OCI-LY1 (cell line): ENCODE measurements at regions not wholly inside any gene's neighbourhood (a gene's known extent, or its start where the extent isn't known, plus 50 kb on each side); places are given as distances from the start of the nearest gene placed in this dataset.

Source experiments
- H2AFZ ChIP-seq: fragments of 200-600 bp; sonication (generic), shearing (Covaris generic); 2 replicates; pipeline ENCODE4 v1.6.0; 2014; ENCODE audit warnings: antibody characterized with exemption, mild to moderate bottlenecking, low read length
- H3F3A ChIP-seq: fragments of 200-600 bp; sonication (generic), shearing (Covaris generic); 2 replicates; pipeline ENCODE4 v1.6.0; 2014; ENCODE audit warnings: mild to moderate bottlenecking, antibody characterized with exemption, low read length, moderate library complexity; ENCODE audit not compliant: insufficient read depth
- H3K27ac ChIP-seq: fragments of 200-600 bp; sonication (generic); 2 replicates; pipeline ENCODE4 v1.5.1; 2014; ENCODE audit warnings: low read length, mixed run types, mild to moderate bottlenecking, low read depth; ENCODE audit not compliant: poor library complexity, severe bottlenecking
- H3K27me3 ChIP-seq: fragments of 200-600 bp; sonication (generic); 2 replicates; pipeline ENCODE4 v1.6.0; 2014; ENCODE audit warnings: antibody characterized with exemption, mild to moderate bottlenecking, low read length, moderate library complexity; ENCODE audit not compliant: insufficient read depth
- H3K36me3 ChIP-seq: fragments of 200-600 bp; sonication (generic); 2 replicates; pipeline ENCODE4 v1.6.1; 2014; ENCODE audit warnings: mild to moderate bottlenecking, antibody characterized with exemption, low read length, moderate library complexity, mixed read lengths; ENCODE audit not compliant: insufficient read depth
- H3K4me1 ChIP-seq: fragments of 200-600 bp; sonication (generic); 2 replicates; pipeline ENCODE4 v1.5.1; 2014; ENCODE audit warnings: mild to moderate bottlenecking, low read length, moderate library complexity; ENCODE audit not compliant: insufficient read depth, severe bottlenecking
- H3K4me2 ChIP-seq: fragments of 200-600 bp; sonication (generic), shearing (Covaris generic); 2 replicates; pipeline ENCODE4 v1.6.1; 2014; ENCODE audit warnings: low read length
- H3K4me3 ChIP-seq: fragments of 200-600 bp; sonication (generic); 2 replicates; pipeline ENCODE4 v1.5.1; 2014; ENCODE audit warnings: low read length, low read depth, mild to moderate bottlenecking, mixed read lengths; ENCODE audit not compliant: poor library complexity, severe bottlenecking
- H3K79me2 ChIP-seq: fragments of 200-600 bp; shearing (Covaris generic); 2 replicates; pipeline ENCODE4 v1.6.1; 2016; ENCODE audit warnings: mixed run types, low read length, mixed read lengths; ENCODE audit not compliant: insufficient read depth
- H3K9ac ChIP-seq: fragments of 200-600 bp; sonication (generic), shearing (Covaris generic); 2 replicates; pipeline ENCODE4 v1.6.1; 2014; ENCODE audit warnings: mild to moderate bottlenecking, low read length, mixed read lengths
- H3K9me2 ChIP-seq: fragments of 200-600 bp; sonication (generic), shearing (Covaris generic); 2 replicates; pipeline ENCODE4 v1.6.1; 2014; ENCODE audit warnings: low read depth, mild to moderate bottlenecking, low read length, mixed read lengths
- H3K9me3 ChIP-seq: fragments of 200-600 bp; shearing (Covaris generic); 2 replicates; pipeline ENCODE4 v1.6.1; 2014; ENCODE audit warnings: low read length, mixed read lengths
- H4K20me1 ChIP-seq: fragments of 200-600 bp; sonication (generic), shearing (Covaris generic); 2 replicates; pipeline ENCODE4 v1.6.0; 2016; ENCODE audit warnings: mild to moderate bottlenecking, low read length; ENCODE audit not compliant: insufficient read depth
- EZH2 ChIP-seq: fragments of 200-600 bp; sonication (generic), shearing (Covaris generic); IDR thresholded peaks from 2 replicates; pipeline ENCODE4 v1.8.0; 2017; ENCODE audit warnings: borderline replicate concordance, mixed run types, mild to moderate bottlenecking, antibody characterized with exemption, low read length, moderate library complexity, mixed read lengths
- TF ChIP-seq, protein P1 (sequence below): fragments of 200-600 bp; sonication (generic), shearing (Covaris generic); IDR thresholded peaks from 2 replicates; pipeline ENCODE4 v1.5.1; 2017; ENCODE audit warnings: mild to moderate bottlenecking, antibody characterized with exemption, low read length, moderate library complexity, mixed read lengths

DNA sequence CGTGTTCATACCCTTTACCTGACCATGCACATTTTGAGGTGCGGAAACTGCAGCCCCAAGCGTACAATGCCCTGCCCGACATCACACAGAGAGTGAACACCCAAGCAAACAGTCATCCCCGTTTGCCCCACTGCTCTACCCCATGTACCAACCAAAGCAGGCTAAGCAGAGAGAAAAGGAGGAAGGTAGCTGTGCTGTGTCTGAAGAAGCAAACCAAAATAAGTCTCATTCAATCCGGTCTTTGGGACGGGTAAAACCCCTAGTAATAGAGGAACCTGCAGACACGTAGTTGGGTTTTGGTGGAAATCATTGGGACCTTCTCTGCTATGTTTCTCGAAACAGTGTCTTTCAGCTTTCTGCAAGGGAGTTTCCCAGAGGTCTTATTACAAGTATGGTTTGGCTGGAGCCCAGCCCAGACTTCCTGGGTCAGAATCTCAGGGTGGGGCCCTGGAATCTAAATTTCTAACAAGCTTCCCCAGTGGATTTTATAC, 164.6 kb upstream of the HES1 start:
- Histone ChIP-seq H3K4me2 (no peak overlapping the region), H4K20me1 (no peaks in the 10 kb centered on the region), H3K4me3 (no peak overlapping the region), H3K79me2 (no peaks in the 10 kb centered on the region), H3K9me2 (no peaks in the 10 kb centered on the region), H3K36me3 (no peaks in the 10 kb centered on the region), H3K4me1 (no peaks in the 10 kb centered on the region), H3K9me3 (no peaks in the 10 kb centered on the region), H3K27ac (no peak overlapping the region), H3K9ac (no peak overlapping the region), H3F3A (no peaks in the 10 kb centered on the region), H2AFZ (no peak overlapping the region), H3K27me3 (peaks cover 4% of the 10 kb centered on the region; the same call in 1 of the 2 replicates)
- TF ChIP-seq EZH2 = no peak
- TF ChIP-seq, protein P1, sequence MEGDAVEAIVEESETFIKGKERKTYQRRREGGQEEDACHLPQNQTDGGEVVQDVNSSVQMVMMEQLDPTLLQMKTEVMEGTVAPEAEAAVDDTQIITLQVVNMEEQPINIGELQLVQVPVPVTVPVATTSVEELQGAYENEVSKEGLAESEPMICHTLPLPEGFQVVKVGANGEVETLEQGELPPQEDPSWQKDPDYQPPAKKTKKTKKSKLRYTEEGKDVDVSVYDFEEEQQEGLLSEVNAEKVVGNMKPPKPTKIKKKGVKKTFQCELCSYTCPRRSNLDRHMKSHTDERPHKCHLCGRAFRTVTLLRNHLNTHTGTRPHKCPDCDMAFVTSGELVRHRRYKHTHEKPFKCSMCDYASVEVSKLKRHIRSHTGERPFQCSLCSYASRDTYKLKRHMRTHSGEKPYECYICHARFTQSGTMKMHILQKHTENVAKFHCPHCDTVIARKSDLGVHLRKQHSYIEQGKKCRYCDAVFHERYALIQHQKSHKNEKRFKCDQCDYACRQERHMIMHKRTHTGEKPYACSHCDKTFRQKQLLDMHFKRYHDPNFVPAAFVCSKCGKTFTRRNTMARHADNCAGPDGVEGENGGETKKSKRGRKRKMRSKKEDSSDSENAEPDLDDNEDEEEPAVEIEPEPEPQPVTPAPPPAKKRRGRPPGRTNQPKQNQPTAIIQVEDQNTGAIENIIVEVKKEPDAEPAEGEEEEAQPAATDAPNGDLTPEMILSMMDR = no peak

DNA sequence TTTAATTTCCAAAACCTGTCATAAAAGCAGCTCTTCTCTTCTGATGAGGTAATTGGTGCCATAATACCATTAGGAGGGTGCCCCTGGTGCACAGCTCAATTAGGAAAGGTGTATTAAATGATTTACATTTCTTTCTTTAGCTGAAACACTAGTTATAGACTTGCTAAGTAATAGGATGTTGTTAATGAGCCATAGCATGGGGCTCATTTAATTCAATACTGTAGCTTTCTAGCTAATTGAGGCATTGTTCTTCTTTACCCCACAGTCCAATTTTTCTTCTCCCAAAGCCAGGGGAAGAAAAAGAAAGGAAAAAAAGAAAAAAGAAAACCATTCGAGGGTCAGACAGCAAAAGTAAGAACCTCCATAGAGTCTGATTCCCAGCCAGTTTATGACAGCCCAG, 164.0 kb upstream of the HES1 start:
- Histone ChIP-seq H4K20me1 (no peaks in the 10 kb centered on the region), H3K36me3 (no peaks in the 10 kb centered on the region), H3K9ac (no peak overlapping the region), H3K4me2 (no peak overlapping the region), H3K9me3 (no peaks in the 10 kb centered on the region), H2AFZ (no peak overlapping the region), H3K9me2 (no peaks in the 10 kb centered on the region), H3K27me3 (peaks cover 4% of the 10 kb centered on the region; the same call in 1 of the 2 replicates), H3F3A (no peaks in the 10 kb centered on the region), H3K4me1 (no peaks in the 10 kb centered on the region), H3K79me2 (no peaks in the 10 kb centered on the region), H3K27ac (no peak overlapping the region), H3K4me3 (no peak overlapping the region)
- no peak for TF ChIP-seq EZH2
- TF ChIP-seq, protein P1 = no peak

DNA sequence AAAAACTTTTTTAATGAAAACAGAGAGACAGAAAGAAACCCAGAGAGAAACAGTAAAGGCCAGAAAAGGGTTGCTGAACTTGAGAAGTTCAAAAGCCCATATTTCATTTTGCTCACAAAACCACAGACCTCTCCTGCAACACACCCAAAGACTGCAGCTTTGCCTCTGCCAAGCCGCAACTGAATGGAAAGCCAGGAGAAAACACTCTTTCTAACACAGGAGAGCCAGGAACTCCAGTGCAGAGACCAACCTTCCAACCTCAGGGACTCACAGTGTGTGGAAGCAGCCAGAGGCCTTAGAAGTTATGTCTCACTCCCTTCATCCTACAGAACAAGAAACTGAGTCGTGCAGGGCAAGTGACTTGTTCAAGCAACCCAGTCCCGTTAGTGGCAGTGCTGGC, 163.1 kb upstream of the HES1 start:
- Histone ChIP-seq H3K27ac (no peak overlapping the region), H4K20me1 (no peaks in the 10 kb centered on the region), H3K4me2 (no peak overlapping the region), H3K9me2 (no peaks in the 10 kb centered on the region), H3F3A (no peaks in the 10 kb centered on the region), H3K36me3 (no peaks in the 10 kb centered on the region), H3K79me2 (no peaks in the 10 kb centered on the region), H2AFZ (no peak overlapping the region), H3K4me3 (no peak overlapping the region), H3K27me3 (peaks cover 4% of the 10 kb centered on the region; the same call in 1 of the 2 replicates), H3K4me1 (no peaks in the 10 kb centered on the region), H3K9me3 (no peaks in the 10 kb centered on the region), H3K9ac (no peak overlapping the region)
- TF ChIP-seq, protein P1 = no peak
- TF ChIP-seq EZH2 = no peak
